Left ventricle myocardium inferior (tissue), 1 donor: ENCODE measurements at regions not wholly inside any gene's neighbourhood (a gene's known extent, or its start where the extent isn't known, plus 50 kb on each side); places are given as distances from the start of the nearest gene placed in this dataset.

Source experiments
- DNase-seq: peaks from one replicate; pipeline ENCODE4 v3.0.0-alpha.2; 2020
- H3K27ac ChIP-seq: fragments of 200-600 bp; replicated peaks from 2 replicates; pipeline ENCODE4 v1.8.0; 2021
- H3K27me3 ChIP-seq: fragments of 200-600 bp; 2 replicates; pipeline ENCODE4 v1.8.0; 2021; ENCODE audit warnings: low read depth
- H3K36me3 ChIP-seq: fragments of 200-600 bp; 2 replicates; pipeline ENCODE4 v1.8.0; 2021
- H3K4me1 ChIP-seq: fragments of 200-600 bp; 2 replicates; pipeline ENCODE4 v1.8.0; 2021
- H3K4me3 ChIP-seq: fragments of 200-600 bp; 2 replicates; pipeline ENCODE4 v1.8.0; 2021; ENCODE audit warnings: mild to moderate bottlenecking, moderate library complexity
- H3K9me3 ChIP-seq: fragments of 200-600 bp; replicated peaks from 2 replicates; pipeline ENCODE4 v1.8.0; 2021
- CTCF ChIP-seq: fragments of 200-600 bp; IDR thresholded peaks from 2 replicates; pipeline ENCODE4 v1.8.0; 2021; ENCODE audit warnings: antibody characterized with exemption, mild to moderate bottlenecking, borderline replicate concordance
- intact Hi-C: fragments of 100-400 bp; cut with micrococcal nuclease; formaldehyde crosslinking; loops from one replicate; pipeline ENCODE4 v1.11.0; 2022
- donor health status: DM: no; HTN: yes; CAD: no; lungs with severe emphysema.

- H3K27ac ChIP-seq = peak overlapping the region; percentile 87
- H3K36me3 ChIP-seq = no peaks in the 10 kb centered on the region
- no peaks in the 10 kb centered on the region for H3K27me3 ChIP-seq
- no peak overlapping the region for H3K4me3 ChIP-seq
- intact Hi-C loops = no loop called here
- no peak for TF ChIP-seq CTCF
- H3K9me3 ChIP-seq = peaks cover 26% of the 10 kb centered on the region
- no peak for DNase-seq
- peaks cover 37% of the 10 kb centered on the region for H3K4me1 ChIP-seq
Observed at GRCh38 chr13:34748596-34748995, 193.5 kb upstream of the NBEA start.

- Histone ChIP-seq H3K9me3 (peaks cover 22% of the 10 kb centered on the region), H3K27ac (peak overlapping the region; percentile 87), H3K36me3 (no peaks in the 10 kb centered on the region), H3K27me3 (no peaks in the 10 kb centered on the region), H3K4me1 (peaks cover 37% of the 10 kb centered on the region), H3K4me3 (no peak overlapping the region)
- DNase-seq = no peak
- no peak for TF ChIP-seq CTCF
- intact Hi-C loops = no loop called here
Observed at GRCh38 chr13:34749046-34749445, 193.0 kb upstream of the NBEA start.

- no peak overlapping the region for H3K27ac ChIP-seq
Observed at GRCh38 chr13:34750078-34750931, 191.8 kb upstream of the NBEA start.

GRCh38 chr13:34751044-34751443, 191.0 kb upstream of the NBEA start:
- H3K27me3 ChIP-seq = no peaks in the 10 kb centered on the region
- H3K9me3 ChIP-seq = peaks cover 3% of the 10 kb centered on the region
- no peak for DNase-seq
- no peak overlapping the region for H3K27ac ChIP-seq
- H3K4me1 ChIP-seq = peaks cover 37% of the 10 kb centered on the region
- TF ChIP-seq CTCF = no peak
- H3K36me3 ChIP-seq = no peaks in the 10 kb centered on the region
- H3K4me3 ChIP-seq = no peak overlapping the region
- intact Hi-C loops = no loop called here

More at GRCh38 chr13:34750078-34750931, 191.8 kb upstream of the NBEA start:
- peaks cover 9% of the 10 kb centered on the region for H3K9me3 ChIP-seq
- no peaks in the 10 kb centered on the region for H3K36me3 ChIP-seq
- peak; percentile 23 for DNase-seq
- TF ChIP-seq CTCF = no peak
- peak overlapping the region; percentile 51 for H3K4me3 ChIP-seq
- H3K4me1 ChIP-seq = peaks cover 37% of the 10 kb centered on the region
- no peaks in the 10 kb centered on the region for H3K27me3 ChIP-seq
- intact Hi-C loops = no loop called here

GRCh38 chr13:34751492-34751891, 190.6 kb upstream of the NBEA start:
- Histone ChIP-seq H3K4me3 (no peak overlapping the region), H3K27me3 (no peaks in the 10 kb centered on the region), H3K36me3 (no peaks in the 10 kb centered on the region), H3K9me3 (peaks cover 2% of the 10 kb centered on the region), H3K4me1 (peaks cover 37% of the 10 kb centered on the region), H3K27ac (no peak overlapping the region)
- TF ChIP-seq CTCF = no peak
- no peak for DNase-seq
- intact Hi-C loops = no loop called here
